CD4-positive, CD25-positive, alpha-beta regulatory T cell (primary cell): ENCODE measurements at regions not wholly inside any gene's neighbourhood (a gene's known extent, or its start where the extent isn't known, plus 50 kb on each side); places are given as distances from the start of the nearest gene placed in this dataset.
"Not testable (repeated sequence)": the region's sequence is repeated elsewhere in the genome, so short reads cannot be mapped to it uniquely, and the experiment has no call there.

Experiments
- ATAC-seq, 2 donors: fragments of 150-1000 bp; cut with Tn5 transposase; one replicate each; pipeline ENCODE4 v1.10.0; 2021; ENCODE audit warnings: low read depth in 2 of 2, moderate number of reproducible peaks in 2 of 2, moderate library complexity in 1 of 2
- DNase-seq, 3 donors: peaks; one replicate each; pipeline versions ENCODE4 v3.0.0 to v3.0.0-alpha.2; 2012 to 2022; ENCODE audit warnings: mixed read lengths in 1 of 3
- H3K27ac ChIP-seq: one replicate; pipeline ENCODE4 v1.7.0; 2013; ENCODE audit warnings: mild to moderate bottlenecking, low read length; ENCODE audit not compliant: insufficient read depth, poor library complexity, severe bottlenecking
- H3K27me3 ChIP-seq: one replicate; pipeline ENCODE4 v1.7.0; 2013; ENCODE audit warnings: low read length; ENCODE audit not compliant: control insufficient read depth, insufficient read depth
- H3K36me3 ChIP-seq: one replicate; pipeline ENCODE4 v1.7.0; 2013; ENCODE audit warnings: mild to moderate bottlenecking, low read length, moderate library complexity; ENCODE audit not compliant: control insufficient read depth, insufficient read depth
- H3K4me1 ChIP-seq: 2 replicates; pipeline ENCODE4 v1.7.0; 2013; ENCODE audit warnings: mild to moderate bottlenecking, low read length; ENCODE audit not compliant: insufficient read depth, control insufficient read depth, poor library complexity, severe bottlenecking
- H3K4me3 ChIP-seq: one replicate; pipeline ENCODE4 v1.7.0; 2013; ENCODE audit warnings: low read depth, mild to moderate bottlenecking, low read length, moderate library complexity
- H3K9me3 ChIP-seq, 2 experiments: 1 replicate in 1 of 2; 2 replicates in 1 of 2; pipeline ENCODE4 v1.7.0; 2013; ENCODE audit warnings: low read length in 2 of 2, mild to moderate bottlenecking in 1 of 2, moderate library complexity in 1 of 2; ENCODE audit not compliant: control insufficient read depth in 2 of 2
- H3K27ac Mint-ChIP-seq, 3 donors: one replicate each; pipeline ENCODE4 v1.8.0; 2020 to 2022; ENCODE audit warnings: mild to moderate bottlenecking in 3 of 3, mixed read lengths in 3 of 3, moderate library complexity in 2 of 3
- H3K27me3 Mint-ChIP-seq: one replicate; pipeline ENCODE4 v1.8.0; 2022; ENCODE audit warnings: mild to moderate bottlenecking, mixed read lengths
- H3K36me3 Mint-ChIP-seq: one replicate; pipeline ENCODE4 v1.8.0; 2020; ENCODE audit warnings: mixed read lengths
- H3K4me1 Mint-ChIP-seq, 4 donors: one replicate each; pipeline ENCODE4 v1.8.0; 2020 to 2022; ENCODE audit warnings: mixed read lengths in 4 of 4, mild to moderate bottlenecking in 1 of 4
- H3K4me3 Mint-ChIP-seq, 4 donors: one replicate each; pipeline ENCODE4 v1.8.0; 2020 to 2022; ENCODE audit warnings: mild to moderate bottlenecking in 4 of 4, mixed read lengths in 4 of 4, moderate library complexity in 3 of 4
- H3K9me3 Mint-ChIP-seq, 7 donors: one replicate each; pipeline ENCODE4 v1.8.0; 2020 to 2022; ENCODE audit warnings: mixed read lengths in 7 of 7, mild to moderate bottlenecking in 3 of 7, moderate library complexity in 2 of 7

GRCh38 chr7:152521420-152522337 lies 85.9 kb upstream of the KMT2C start:
- Mint-ChIP-seq H3K9me3 (peaks cover 0 to 8% (median 0%) of the 10 kb centered on the region in 7 donors), H3K4me1 (peaks cover 0 to 2% (median 0%) of the 10 kb centered on the region in 4 donors), H3K36me3 (no peaks in the 10 kb centered on the region), H3K4me3 (no peak overlapping the region), H3K27me3 (no peaks in the 10 kb centered on the region), H3K27ac (no peak overlapping the region)
- no peak overlapping the region for H3K4me3 ChIP-seq
- H3K27ac ChIP-seq = no peak overlapping the region
- DNase-seq (no peak), ATAC-seq (no peak)
- H3K4me1 ChIP-seq = no peaks in the 10 kb centered on the region
- no peaks in the 10 kb centered on the region for H3K36me3 ChIP-seq
- H3K9me3 ChIP-seq = peaks cover 0 to 11% of the 10 kb centered on the region in 2 experiments
- H3K27me3 ChIP-seq = no peaks in the 10 kb centered on the region

- no peaks in the 10 kb centered on the region for H3K27me3 ChIP-seq
- peaks cover 0 to 11% of the 10 kb centered on the region in 2 experiments for H3K9me3 ChIP-seq
- H3K4me1 ChIP-seq = no peaks in the 10 kb centered on the region
- Mint-ChIP-seq H3K4me1 (peaks cover 0 to 2% (median 0%) of the 10 kb centered on the region in 4 donors), H3K27me3 (no peaks in the 10 kb centered on the region), H3K36me3 (no peaks in the 10 kb centered on the region), H3K9me3 (peaks cover 0 to 8% (median 0%) of the 10 kb centered on the region in 7 donors), H3K4me3 (no peak overlapping the region), H3K27ac (no peak overlapping the region)
- H3K36me3 ChIP-seq = no peaks in the 10 kb centered on the region
- H3K27ac ChIP-seq = no peak overlapping the region
- no peak for ATAC-seq
- H3K4me3 ChIP-seq = no peak overlapping the region
- no peak for DNase-seq
Observed at GRCh38 chr7:152520861-152521302, 85.1 kb upstream of the KMT2C start.

GRCh38 chr7:152519290-152519689 lies 83.5 kb upstream of the KMT2C start:
- H3K9me3 Mint-ChIP-seq = peaks cover 0 to 8% (median 0%) of the 10 kb centered on the region in 7 donors
- no peak overlapping the region for H3K4me3 Mint-ChIP-seq
- H3K4me1 Mint-ChIP-seq = peaks cover 0 to 2% (median under 1%) of the 10 kb centered on the region in 4 donors
- Histone ChIP-seq H3K4me1 (no peaks in the 10 kb centered on the region), H3K36me3 (no peaks in the 10 kb centered on the region), H3K27ac (no peak overlapping the region), H3K4me3 (no peak overlapping the region), H3K27me3 (no peaks in the 10 kb centered on the region), H3K9me3 (peaks cover 0 to 11% of the 10 kb centered on the region in 2 experiments)
- H3K36me3 Mint-ChIP-seq = no peaks in the 10 kb centered on the region
- ATAC-seq = no peak
- DNase-seq = no peak
- peaks cover 4% of the 10 kb centered on the region for H3K27me3 Mint-ChIP-seq
- H3K27ac Mint-ChIP-seq = no peak overlapping the region

- H3K36me3 ChIP-seq = no peaks in the 10 kb centered on the region
- H3K27me3 ChIP-seq = no peaks in the 10 kb centered on the region
- H3K27me3 Mint-ChIP-seq = peaks cover 4% of the 10 kb centered on the region
- DNase-seq (no peak), ATAC-seq (no peak)
- H3K4me3 Mint-ChIP-seq = no peak overlapping the region
- peaks cover 12% of the 10 kb centered on the region for H3K4me1 ChIP-seq
- H3K9me3 ChIP-seq = peaks cover 0 to 11% of the 10 kb centered on the region in 2 experiments
- no peak overlapping the region for H3K27ac ChIP-seq
- H3K27ac Mint-ChIP-seq = no peak overlapping the region
- peaks cover 0 to 14% (median 2%) of the 10 kb centered on the region in 4 donors for H3K4me1 Mint-ChIP-seq
- H3K9me3 Mint-ChIP-seq = peaks cover 0 to 8% (median 0%) of the 10 kb centered on the region in 7 donors
- H3K4me3 ChIP-seq = no peak overlapping the region
- no peaks in the 10 kb centered on the region for H3K36me3 Mint-ChIP-seq
Observed at GRCh38 chr7:152516216-152516615, 80.4 kb upstream of the KMT2C start.

DNA sequence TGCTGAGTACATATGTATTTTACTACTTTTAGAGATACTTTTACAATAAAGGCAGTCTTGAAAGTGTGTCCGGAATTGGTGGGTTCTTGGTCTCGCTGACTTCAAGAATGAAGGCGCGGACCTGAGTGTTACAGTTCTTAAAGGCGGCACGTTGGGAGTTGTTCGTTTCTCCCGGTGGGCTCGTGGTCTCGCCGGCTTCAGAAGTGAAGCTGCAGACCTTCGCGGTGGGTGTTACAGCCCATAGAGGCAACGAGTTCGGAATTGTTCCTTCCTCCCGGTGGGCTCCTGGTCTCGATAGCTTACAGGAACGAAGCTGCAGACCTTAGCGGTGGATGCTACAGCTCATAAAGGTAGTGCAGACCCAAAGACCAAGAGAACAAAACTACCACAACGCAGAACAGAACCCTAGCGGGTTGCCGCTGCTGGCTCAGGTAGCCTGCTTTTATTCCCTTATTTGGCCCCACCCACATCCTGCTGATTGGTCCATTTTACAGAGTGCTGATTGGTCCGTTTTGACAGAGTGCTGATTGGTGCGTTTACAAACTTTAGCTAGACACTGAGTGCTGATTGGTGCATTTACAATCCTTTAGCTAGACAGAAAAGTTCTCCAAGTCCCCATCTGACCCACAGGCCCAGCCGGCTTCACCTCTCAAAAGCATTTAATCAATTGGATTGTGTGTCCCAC lies 79.6 kb upstream of the KMT2C start:
- H3K4me3 ChIP-seq, H3K4me3 Mint-ChIP-seq, DNase-seq, H3K27ac ChIP-seq, ATAC-seq, H3K27me3 Mint-ChIP-seq, H3K36me3 Mint-ChIP-seq, H3K27me3 ChIP-seq, H3K36me3 ChIP-seq, H3K27ac Mint-ChIP-seq, H3K9me3 Mint-ChIP-seq: not testable (repeated sequence)
- Histone ChIP-seq H3K9me3 (peaks cover 0 to 11% of the 10 kb centered on the region in 2 experiments), H3K4me1 (peaks cover 12% of the 10 kb centered on the region)
- H3K4me1 Mint-ChIP-seq = peaks cover 0 to 18% (median 5%) of the 10 kb centered on the region in 4 donors

DNA sequence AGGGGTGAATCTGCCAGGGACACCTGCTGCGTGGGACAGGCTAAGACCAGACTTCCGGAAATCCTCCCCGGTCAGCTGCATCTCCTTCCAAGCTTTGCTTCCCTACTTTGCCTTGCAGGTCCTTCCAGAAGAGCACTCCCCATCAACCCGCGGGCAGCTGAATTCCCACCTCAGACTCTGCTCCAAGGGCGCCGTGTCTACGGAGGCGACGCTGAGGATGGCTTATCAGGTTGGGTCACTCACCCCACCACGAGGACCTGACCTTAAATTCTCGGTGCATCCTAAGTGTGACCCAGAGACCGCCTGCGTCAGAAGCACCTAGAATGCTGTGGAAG lies 78.9 kb upstream of the KMT2C start:
- no peaks in the 10 kb centered on the region for H3K36me3 Mint-ChIP-seq
- H3K27me3 ChIP-seq = no peaks in the 10 kb centered on the region
- no peak for DNase-seq
- no peak overlapping the region for H3K27ac Mint-ChIP-seq
- no peak for ATAC-seq
- H3K27ac ChIP-seq = no peak overlapping the region
- H3K4me1 Mint-ChIP-seq = peaks cover 0 to 18% (median 5%) of the 10 kb centered on the region in 4 donors
- H3K36me3 ChIP-seq = no peaks in the 10 kb centered on the region
- peaks cover 0 to 11% of the 10 kb centered on the region in 2 experiments for H3K9me3 ChIP-seq
- peaks cover 4% of the 10 kb centered on the region for H3K27me3 Mint-ChIP-seq
- no peak overlapping the region for H3K4me3 Mint-ChIP-seq
- no peak overlapping the region for H3K4me3 ChIP-seq
- peaks cover 0 to 4% (median 0%) of the 10 kb centered on the region in 7 donors for H3K9me3 Mint-ChIP-seq
- peaks cover 12% of the 10 kb centered on the region for H3K4me1 ChIP-seq

DNA sequence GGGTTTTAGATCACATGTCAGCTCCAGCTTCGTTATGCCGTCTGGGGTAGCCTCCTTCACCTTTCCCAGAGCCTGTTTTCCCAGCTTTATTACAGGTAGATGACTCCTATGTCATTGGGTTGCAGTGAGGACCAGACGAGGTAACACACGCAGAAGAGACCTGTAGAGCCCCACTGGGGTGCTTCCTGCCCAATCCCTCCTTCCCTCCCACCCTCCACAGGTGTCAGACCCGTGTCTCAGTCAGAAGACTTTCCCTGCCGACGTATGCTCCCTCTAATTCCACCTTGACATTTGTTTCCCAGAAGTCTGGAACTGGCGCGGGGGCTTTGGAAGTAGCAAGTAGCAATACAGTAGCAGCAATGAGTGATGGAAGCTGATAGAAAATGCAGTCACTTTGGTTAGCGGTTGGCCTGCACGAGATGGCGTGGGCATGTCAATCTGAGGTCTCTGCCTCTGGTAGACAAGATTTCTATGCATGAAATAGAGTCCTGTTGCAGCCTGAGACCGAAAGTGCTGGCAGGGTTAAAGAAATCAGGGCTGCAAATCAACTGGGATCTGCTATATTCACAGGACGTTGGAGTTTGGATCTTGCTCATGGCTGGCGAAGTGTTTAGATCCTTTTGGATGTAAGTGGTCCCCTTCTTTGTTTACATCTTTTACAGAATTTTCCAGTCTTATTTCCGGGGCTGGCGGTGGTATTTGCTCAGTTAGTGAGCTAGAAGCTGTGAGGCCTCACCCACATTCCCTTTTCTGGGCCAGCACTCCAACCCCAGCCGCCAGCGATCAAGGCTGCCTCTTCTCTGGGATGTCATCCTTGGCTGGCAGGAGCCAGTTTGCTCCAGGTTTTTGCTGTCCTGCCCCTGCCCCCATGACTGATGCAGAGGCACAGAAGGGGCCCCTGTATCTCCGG lies 78.3 kb upstream of the KMT2C start:
- Histone ChIP-seq H3K27me3 (no peaks in the 10 kb centered on the region), H3K4me3 (no peak overlapping the region), H3K36me3 (no peaks in the 10 kb centered on the region), H3K9me3 (peaks cover 0 to 6% of the 10 kb centered on the region in 2 experiments), H3K4me1 (peaks cover 12% of the 10 kb centered on the region), H3K27ac (no peak overlapping the region)
- Mint-ChIP-seq H3K9me3 (no peaks in the 10 kb centered on the region), H3K4me3 (peak overlapping the region in 1 of 4 donors; percentile 5), H3K36me3 (no peaks in the 10 kb centered on the region), H3K27ac (no peak overlapping the region), H3K27me3 (peaks cover 6% of the 10 kb centered on the region), H3K4me1 (peaks cover 0 to 18% (median 5%) of the 10 kb centered on the region in 4 donors)
- ATAC-seq (no peak), DNase-seq (no peak)
